Uterus (tissue), 3 donors: ENCODE measurements at regions not wholly inside any gene's neighbourhood (a gene's known extent, or its start where the extent isn't known, plus 50 kb on each side); places are given as distances from the start of the nearest gene placed in this dataset.
"Not testable (repeated sequence)": the region's sequence is repeated elsewhere in the genome, so short reads cannot be mapped to it uniquely, and the experiment has no call there.

ENCODE experiments used
- DNase-seq, 2 donors: peaks; one replicate each; pipeline ENCODE4 v3.0.0-alpha.2; 2019 to 2020
- H3K27ac ChIP-seq, 2 donors: fragments of 200-600 bp; sonication (generic); 1 replicate in 1 of 2; 2 replicates in 1 of 2; pipeline ENCODE4 v1.5.1; 2016 to 2018
- H3K27me3 ChIP-seq, 2 donors: fragments of 200-600 bp; sonication (generic); one replicate each; pipeline ENCODE4 v1.5.1; 2018 to 2019; ENCODE audit warnings: control low read depth in 1 of 2
- H3K36me3 ChIP-seq, 2 donors: fragments of 200-600 bp; sonication (generic); one replicate each; pipeline ENCODE4 v1.5.1; 2019; ENCODE audit warnings: control low read depth in 1 of 2
- H3K4me1 ChIP-seq, 2 donors: fragments of 200-600 bp; sonication (generic); one replicate each; pipeline ENCODE4 v1.5.1; 2018 to 2019; ENCODE audit warnings: control low read depth in 1 of 2
- H3K4me3 ChIP-seq, 2 donors: fragments of 200-600 bp; sonication (generic); 1 replicate in 1 of 2; 2 replicates in 1 of 2; pipeline ENCODE4 v1.5.1; 2018 to 2019; ENCODE audit warnings: mild to moderate bottlenecking in 1 of 2
- H3K9me3 ChIP-seq, 2 donors: fragments of 200-600 bp; sonication (generic); one replicate each; pipeline ENCODE4 v1.5.1; 2019; ENCODE audit warnings: control low read depth in 1 of 2
- intact Hi-C: fragments of 100-400 bp; cut with DNase I; formaldehyde crosslinking; loops from one replicate; pipeline ENCODE4 v1.15.1; 2023; ENCODE audit warnings: low total_unique reads
- donor health status: DM: yes; HTN: yes; CAD: no.

- H3K36me3 ChIP-seq, intact Hi-C loops, H3K27ac ChIP-seq, H3K4me1 ChIP-seq, H3K4me3 ChIP-seq, DNase-seq, H3K9me3 ChIP-seq, H3K27me3 ChIP-seq: not testable (repeated sequence)
Measured at GRCh38 chr15:20473465-20473864, 68.1 kb downstream of the GOLGA6L6 start.

- DNase-seq, H3K9me3 ChIP-seq, H3K36me3 ChIP-seq, H3K4me1 ChIP-seq, H3K4me3 ChIP-seq, H3K27ac ChIP-seq, H3K27me3 ChIP-seq, intact Hi-C loops: not testable (repeated sequence)
Measured at GRCh38 chr15:20472983-20473382, 68.6 kb downstream of the GOLGA6L6 start.

GRCh38 chr15:20470810-20471209, 70.8 kb downstream of the GOLGA6L6 start:
- H3K4me1 ChIP-seq, H3K4me3 ChIP-seq, H3K36me3 ChIP-seq, DNase-seq, H3K27ac ChIP-seq, intact Hi-C loops, H3K9me3 ChIP-seq, H3K27me3 ChIP-seq: not testable (repeated sequence)

GRCh38 chr15:20441138-20441537, 100.5 kb downstream of the GOLGA6L6 start:
- H3K27me3 ChIP-seq, DNase-seq, H3K9me3 ChIP-seq, H3K4me1 ChIP-seq, intact Hi-C loops, H3K4me3 ChIP-seq, H3K27ac ChIP-seq, H3K36me3 ChIP-seq: not testable (repeated sequence)

GRCh38 chr15:20440390-20440789, 101.2 kb downstream of the GOLGA6L6 start:
- H3K27ac ChIP-seq, intact Hi-C loops, H3K4me1 ChIP-seq, H3K27me3 ChIP-seq, H3K36me3 ChIP-seq, H3K9me3 ChIP-seq, DNase-seq, H3K4me3 ChIP-seq: not testable (repeated sequence)

GRCh38 chr15:20439111-20439510, 102.5 kb downstream of the GOLGA6L6 start:
- H3K4me3 ChIP-seq, H3K36me3 ChIP-seq, H3K27me3 ChIP-seq, H3K9me3 ChIP-seq, H3K4me1 ChIP-seq, H3K27ac ChIP-seq, DNase-seq, intact Hi-C loops: not testable (repeated sequence)

GRCh38 chr15:20438255-20438654, 103.3 kb downstream of the GOLGA6L6 start:
- H3K27me3 ChIP-seq, intact Hi-C loops, H3K36me3 ChIP-seq, H3K27ac ChIP-seq, H3K4me1 ChIP-seq, H3K4me3 ChIP-seq, H3K9me3 ChIP-seq, DNase-seq: not testable (repeated sequence)

GRCh38 chr15:20433468-20433867, 108.1 kb downstream of the GOLGA6L6 start:
- H3K4me3 ChIP-seq, H3K36me3 ChIP-seq, H3K9me3 ChIP-seq, H3K27ac ChIP-seq, H3K27me3 ChIP-seq, DNase-seq, H3K4me1 ChIP-seq, intact Hi-C loops: not testable (repeated sequence)

GRCh38 chr15:20430495-20430894, 111.1 kb downstream of the GOLGA6L6 start:
- H3K9me3 ChIP-seq, intact Hi-C loops, DNase-seq, H3K4me1 ChIP-seq, H3K4me3 ChIP-seq, H3K36me3 ChIP-seq, H3K27me3 ChIP-seq, H3K27ac ChIP-seq: not testable (repeated sequence)

GRCh38 chr15:20420710-20421109, 120.9 kb downstream of the GOLGA6L6 start:
- H3K27me3 ChIP-seq, H3K27ac ChIP-seq, DNase-seq, H3K9me3 ChIP-seq, H3K36me3 ChIP-seq, H3K4me3 ChIP-seq, intact Hi-C loops, H3K4me1 ChIP-seq: not testable (repeated sequence)

- intact Hi-C loops, H3K27me3 ChIP-seq, H3K4me1 ChIP-seq: not testable (repeated sequence)
Measured at GRCh38 chr15:20416618-20417017, 125.0 kb downstream of the GOLGA6L6 start.

GRCh38 chr15:20409667-20410198, 131.9 kb downstream of the GOLGA6L6 start:
- H3K4me3 ChIP-seq, intact Hi-C loops, H3K9me3 ChIP-seq, H3K36me3 ChIP-seq, DNase-seq, H3K27ac ChIP-seq, H3K27me3 ChIP-seq, H3K4me1 ChIP-seq: not testable (repeated sequence)

More at GRCh38 chr15:20416618-20417017, 125.0 kb downstream of the GOLGA6L6 start:
- not testable (repeated sequence) for DNase-seq, H3K9me3 ChIP-seq, H3K36me3 ChIP-seq, H3K4me3 ChIP-seq, H3K27ac ChIP-seq
